Ishikawa (cell line): ENCODE measurements at regions not wholly inside any gene's neighbourhood (a gene's known extent, or its start where the extent isn't known, plus 50 kb on each side); places are given as distances from the start of the nearest gene placed in this dataset.

Experiments
- EGR1 ChIP-seq: IDR thresholded peaks from 2 replicates; pipeline ENCODE4 v1.6.1; 2012
- EP300 ChIP-seq: IDR thresholded peaks from 2 replicates; pipeline ENCODE4 v1.6.1; 2012; ENCODE audit warnings: borderline replicate concordance
- FOXM1 ChIP-seq: IDR thresholded peaks from 2 replicates; pipeline ENCODE4 v1.6.1; 2012; ENCODE audit warnings: low read depth, borderline replicate concordance
- MAX ChIP-seq: IDR thresholded peaks from 2 replicates; pipeline ENCODE4 v1.6.1; 2012
- NFIC ChIP-seq: IDR thresholded peaks from 2 replicates; pipeline ENCODE4 v1.6.1; 2012
- RAD21 ChIP-seq: IDR thresholded peaks from 2 replicates; pipeline ENCODE4 v1.6.1; 2012; ENCODE audit warnings: low read depth
- REST ChIP-seq: IDR thresholded peaks from 2 replicates; pipeline ENCODE4 v1.6.1; 2012; ENCODE audit warnings: low read depth, mild to moderate bottlenecking
- TAF1 ChIP-seq: IDR thresholded peaks from 2 replicates; pipeline ENCODE4 v1.6.1; 2012; ENCODE audit warnings: low read depth, mild to moderate bottlenecking
- TCF12 ChIP-seq: IDR thresholded peaks from 2 replicates; pipeline ENCODE4 v1.6.1; 2012; ENCODE audit warnings: low read depth
- USF1 ChIP-seq: IDR thresholded peaks from 2 replicates; pipeline ENCODE4 v1.6.1; 2012
- YY1 ChIP-seq: IDR thresholded peaks from 2 replicates; pipeline ENCODE4 v1.6.1; 2012; ENCODE audit warnings: low read depth

GRCh38 chr1:191870490-191870889 lies 287.8 kb upstream of the RGS18 start:
- no peak for TF ChIP-seq EP300
- TF ChIP-seq EGR1 = no peak
- no peak for TF ChIP-seq YY1
- no peak for TF ChIP-seq TAF1
- no peak for TF ChIP-seq MAX
- no peak for TF ChIP-seq RAD21
- no peak for TF ChIP-seq REST
- TF ChIP-seq FOXM1 = no peak
- TF ChIP-seq USF1 = no peak
- no peak for TF ChIP-seq NFIC
- no peak for TF ChIP-seq TCF12
